Muscle layer of duodenum (tissue), 2 donors: ENCODE measurements at regions not wholly inside any gene's neighbourhood (a gene's known extent, or its start where the extent isn't known, plus 50 kb on each side); places are given as distances from the start of the nearest gene placed in this dataset.

Experiments
- H3K27ac ChIP-seq: one replicate; pipeline ENCODE4 v1.7.0; 2013; ENCODE audit warnings: mild to moderate bottlenecking, low read length
- H3K27me3 ChIP-seq: one replicate; pipeline ENCODE4 v1.7.0; 2013; ENCODE audit warnings: low read depth, mild to moderate bottlenecking, control low read depth, low read length
- H3K36me3 ChIP-seq, 2 donors: one replicate each; pipeline ENCODE4 v1.7.0; 2013; ENCODE audit warnings: low read length in 2 of 2, control low read depth in 1 of 2, mild to moderate bottlenecking in 1 of 2; ENCODE audit not compliant: insufficient read depth in 2 of 2, control insufficient read depth in 1 of 2
- H3K4me1 ChIP-seq, 2 donors: one replicate each; pipeline ENCODE4 v1.7.0; 2013; ENCODE audit warnings: low read length in 2 of 2, mild to moderate bottlenecking in 2 of 2, control low read depth in 1 of 2, moderate library complexity in 1 of 2; ENCODE audit not compliant: insufficient read depth in 2 of 2, control insufficient read depth in 1 of 2
- H3K4me3 ChIP-seq, 2 donors: one replicate each; pipeline ENCODE4 v1.7.0; 2013; ENCODE audit warnings: low read length in 2 of 2, low read depth in 1 of 2, mild to moderate bottlenecking in 1 of 2
- H3K9me3 ChIP-seq, 2 donors: one replicate each; pipeline ENCODE4 v1.7.0; 2013; ENCODE audit warnings: low read length in 2 of 2, control low read depth in 1 of 2, mild to moderate bottlenecking in 1 of 2; ENCODE audit not compliant: control insufficient read depth in 1 of 2
- donor health status: healthy.

DNA sequence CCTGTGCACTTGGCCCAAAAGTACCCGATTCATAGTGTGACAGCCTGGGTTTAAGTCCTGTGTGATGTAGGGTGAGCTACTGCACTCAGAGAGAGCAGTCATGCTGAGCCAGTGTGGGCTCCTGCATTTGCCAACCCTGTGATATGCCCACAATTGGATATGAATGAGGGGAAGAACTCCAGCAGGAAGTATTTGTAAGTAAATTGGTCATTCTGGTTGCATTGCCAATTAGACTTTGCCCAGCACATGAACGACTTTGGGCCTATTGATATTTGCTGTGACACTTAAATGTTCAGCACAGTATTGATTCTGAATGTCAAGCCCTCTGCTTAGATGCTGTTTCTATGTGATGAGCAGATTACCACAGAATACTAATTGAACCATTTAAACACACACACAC is 570.9 kb downstream of the PIK3C3 start:
- Histone ChIP-seq H3K4me1 (no peaks in the 10 kb centered on the region), H3K36me3 (no peaks in the 10 kb centered on the region), H3K27ac (no peak overlapping the region), H3K27me3 (no peaks in the 10 kb centered on the region), H3K4me3 (no peak overlapping the region), H3K9me3 (no peaks in the 10 kb centered on the region)

DNA sequence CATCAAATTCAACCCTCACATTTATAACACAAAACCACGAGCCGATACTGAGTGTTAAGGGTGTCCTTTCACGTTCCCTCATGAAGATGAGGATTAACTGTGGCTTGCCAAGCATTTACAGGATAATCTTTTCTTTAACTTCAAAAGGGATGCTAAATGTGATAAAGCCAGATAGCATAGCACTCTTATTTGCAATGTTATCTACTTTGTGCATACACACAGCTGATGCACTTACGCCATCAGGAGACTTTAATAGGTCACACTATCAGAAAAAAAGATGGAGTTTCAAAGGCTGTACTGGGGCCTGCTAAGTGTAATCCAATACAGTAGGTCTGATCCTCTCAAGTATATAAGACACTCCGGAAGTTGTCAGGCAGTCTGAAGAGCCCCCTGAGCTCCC is 572.7 kb downstream of the PIK3C3 start:
- Histone ChIP-seq H3K36me3 (no peaks in the 10 kb centered on the region), H3K27ac (no peak overlapping the region), H3K27me3 (no peaks in the 10 kb centered on the region), H3K4me1 (peaks cover 0 to 11% of the 10 kb centered on the region in 2 donors), H3K9me3 (no peaks in the 10 kb centered on the region), H3K4me3 (no peak overlapping the region)

GRCh38 chr18:42530276-42530675 is 575.2 kb downstream of the PIK3C3 start:
- Histone ChIP-seq H3K4me1 (peaks cover 0 to 16% of the 10 kb centered on the region in 2 donors), H3K9me3 (no peaks in the 10 kb centered on the region), H3K27ac (no peak overlapping the region), H3K4me3 (no peak overlapping the region), H3K27me3 (no peaks in the 10 kb centered on the region), H3K36me3 (no peaks in the 10 kb centered on the region)

- Histone ChIP-seq H3K4me1 (peaks cover 0 to 16% of the 10 kb centered on the region in 2 donors), H3K4me3 (no peak overlapping the region), H3K27me3 (no peaks in the 10 kb centered on the region), H3K27ac (no peak overlapping the region), H3K9me3 (no peaks in the 10 kb centered on the region), H3K36me3 (no peaks in the 10 kb centered on the region)
Observed at GRCh38 chr18:42532119-42532518, 577.1 kb downstream of the PIK3C3 start.

DNA sequence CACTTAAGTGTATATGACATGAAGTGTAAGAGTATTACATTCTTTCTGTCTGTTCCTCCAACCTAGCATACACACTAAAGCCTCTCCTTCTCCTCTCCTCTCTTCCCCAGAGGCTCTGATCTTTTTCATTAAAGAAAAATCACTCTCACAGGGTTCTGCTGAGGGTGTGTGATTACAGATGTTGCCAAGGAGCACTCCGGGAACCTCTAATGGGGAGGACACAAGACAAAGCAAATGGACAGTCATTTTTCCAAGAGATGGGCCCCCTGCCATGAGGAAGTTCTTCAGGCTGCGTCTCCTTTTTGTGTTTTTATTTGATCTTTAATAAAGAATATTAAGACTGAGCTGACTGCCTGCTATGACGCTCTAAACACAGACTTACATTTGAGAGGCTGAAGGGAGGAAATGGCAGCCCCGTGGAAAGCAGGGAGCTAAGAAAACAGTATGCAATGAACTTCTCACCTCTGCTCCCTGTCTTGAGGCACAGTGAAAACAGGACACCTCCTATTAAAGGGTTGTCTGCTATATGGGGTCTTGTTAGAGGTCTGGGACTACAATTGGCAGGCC is 578.1 kb downstream of the PIK3C3 start:
- H3K9me3 ChIP-seq: no peaks in the 10 kb centered on the region
- H3K4me1 ChIP-seq: peaks cover 0 to 16% of the 10 kb centered on the region in 2 donors
- H3K4me3 ChIP-seq: no peak overlapping the region
- no peak overlapping the region for H3K27ac ChIP-seq
- H3K27me3 ChIP-seq: no peaks in the 10 kb centered on the region
- no peaks in the 10 kb centered on the region for H3K36me3 ChIP-seq

GRCh38 chr18:42533616-42534015 is 578.6 kb downstream of the PIK3C3 start:
- Histone ChIP-seq H3K9me3 (no peaks in the 10 kb centered on the region), H3K4me3 (no peak overlapping the region)

GRCh38 chr18:42534313-42534712 is 579.3 kb downstream of the PIK3C3 start:
- no peaks in the 10 kb centered on the region for H3K9me3 ChIP-seq
- no peak overlapping the region for H3K27ac ChIP-seq
- no peaks in the 10 kb centered on the region for H3K27me3 ChIP-seq
- H3K4me3 ChIP-seq: no peak overlapping the region
- no peaks in the 10 kb centered on the region for H3K36me3 ChIP-seq
- peaks cover 0 to 16% of the 10 kb centered on the region in 2 donors for H3K4me1 ChIP-seq

More at GRCh38 chr18:42533616-42534015, 578.6 kb downstream of the PIK3C3 start:
- no peaks in the 10 kb centered on the region for H3K27me3 ChIP-seq
- no peaks in the 10 kb centered on the region for H3K36me3 ChIP-seq
- no peak overlapping the region for H3K27ac ChIP-seq
- H3K4me1 ChIP-seq: peaks cover 0 to 16% of the 10 kb centered on the region in 2 donors

- Histone ChIP-seq H3K4me1 (peaks cover 0 to 13% of the 10 kb centered on the region in 2 donors), H3K27ac (no peak overlapping the region), H3K9me3 (no peaks in the 10 kb centered on the region), H3K27me3 (no peaks in the 10 kb centered on the region), H3K4me3 (no peak overlapping the region), H3K36me3 (no peaks in the 10 kb centered on the region)
Observed at GRCh38 chr18:42536442-42536841, 579.0 kb downstream of the RIT2 start.

DNA sequence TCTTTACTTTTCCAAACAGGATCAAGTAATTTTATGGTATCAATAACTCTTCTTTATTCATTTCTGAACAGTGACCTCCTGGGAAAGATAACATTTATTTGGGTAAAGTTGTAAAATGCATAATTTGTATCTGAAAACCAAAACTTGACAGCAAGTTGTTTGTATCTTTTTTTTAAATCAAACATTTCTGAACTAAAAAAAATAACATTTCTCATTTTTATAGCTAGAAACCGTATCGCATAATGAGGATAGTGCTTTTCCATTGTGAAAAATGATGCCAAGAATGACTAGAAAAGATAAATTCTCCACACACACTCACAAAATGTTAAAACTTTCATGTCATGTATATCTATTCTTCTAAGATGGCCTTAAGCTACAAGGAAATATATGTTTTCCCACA is 578.2 kb downstream of the RIT2 start:
- Histone ChIP-seq H3K9me3 (no peaks in the 10 kb centered on the region), H3K4me1 (peaks cover 0 to 10% of the 10 kb centered on the region in 2 donors), H3K36me3 (no peaks in the 10 kb centered on the region), H3K27ac (no peak overlapping the region), H3K4me3 (no peak overlapping the region), H3K27me3 (no peaks in the 10 kb centered on the region)

- no peaks in the 10 kb centered on the region for H3K27me3 ChIP-seq
- H3K36me3 ChIP-seq: no peaks in the 10 kb centered on the region
Observed at GRCh38 chr18:42544901-42545300, 570.6 kb downstream of the RIT2 start.

DNA sequence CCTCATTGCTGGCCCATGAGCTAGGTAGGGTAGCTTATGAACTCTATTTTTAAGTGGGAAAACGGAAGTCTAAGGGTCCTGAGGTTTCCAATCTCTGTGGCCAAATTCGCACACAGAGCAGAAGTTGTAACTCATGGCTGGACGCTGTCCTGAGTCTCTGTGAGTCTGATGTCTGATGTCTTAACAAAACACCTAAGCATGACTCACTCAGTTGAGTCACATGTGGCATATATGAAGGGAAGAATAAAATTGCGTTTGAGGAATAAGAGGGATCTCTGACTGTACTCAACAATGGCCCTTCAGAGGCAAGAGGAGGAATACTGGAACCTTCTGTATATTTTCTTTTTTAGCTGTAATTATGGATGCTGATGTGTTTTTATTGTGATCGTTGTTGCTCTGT is 569.7 kb downstream of the RIT2 start:
- H3K4me1 ChIP-seq: no peaks in the 10 kb centered on the region
- H3K36me3 ChIP-seq: no peaks in the 10 kb centered on the region
- no peaks in the 10 kb centered on the region for H3K27me3 ChIP-seq
- H3K9me3 ChIP-seq: no peaks in the 10 kb centered on the region
- H3K27ac ChIP-seq: no peak overlapping the region
- H3K4me3 ChIP-seq: no peak overlapping the region

More at GRCh38 chr18:42544901-42545300, 570.6 kb downstream of the RIT2 start:
- Histone ChIP-seq H3K4me3 (no peak overlapping the region), H3K4me1 (no peaks in the 10 kb centered on the region), H3K9me3 (no peaks in the 10 kb centered on the region), H3K27ac (no peak overlapping the region)

DNA sequence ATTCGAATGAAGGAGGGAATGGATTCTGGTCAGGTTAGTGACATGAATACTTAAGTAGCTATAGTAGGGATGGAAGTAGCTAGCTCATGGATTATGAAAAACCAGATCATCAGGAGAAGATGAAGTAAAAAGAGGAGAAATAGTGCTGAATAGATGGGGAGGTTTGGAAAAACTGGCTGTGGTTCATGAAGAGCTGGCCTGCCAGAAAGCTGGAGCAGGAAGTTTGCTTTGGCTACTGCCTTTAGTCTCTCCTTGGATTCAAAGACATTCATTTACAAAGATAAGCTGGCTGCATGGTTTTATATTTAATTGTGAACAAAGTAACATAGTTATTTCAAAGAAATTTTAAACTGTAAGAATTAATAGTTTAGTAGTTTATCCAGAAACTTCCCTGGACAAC is 567.0 kb downstream of the RIT2 start:
- Histone ChIP-seq H3K4me1 (no peaks in the 10 kb centered on the region), H3K4me3 (no peak overlapping the region), H3K36me3 (no peaks in the 10 kb centered on the region), H3K27me3 (no peaks in the 10 kb centered on the region), H3K27ac (no peak overlapping the region), H3K9me3 (no peaks in the 10 kb centered on the region)
